ENCODE measurements at regions not wholly inside any gene's neighbourhood (a gene's known extent, or its start where the extent isn't known, plus 50 kb on each side); places are given as distances from the start of the nearest gene placed in this dataset.
A peak's percentile ranks its signal among the peaks of the same experiment; 100 is the strongest.

GRCh38 chr2:120468136-120468535 lies 122.2 kb downstream of the INHBB start:
- H3K4me3 ChIP-seq (ENCODE audit: low read depth, low read length), result no peak overlapping the region
- no peak for TF ChIP-seq ZNF654 (tag by site-specific recombination; IDR thresholded peaks at IDR 0.05; ENCODE audit: low read depth)
- peak; percentile 39 for TF ChIP-seq ZFHX2 (tag by site-specific recombination; conservative IDR thresholded peaks at IDR 0.05)
- peak; percentile 31; the same call in 1 of the 2 replicates for TF ChIP-seq EGR2 (tag by site-specific recombination; IDR thresholded peaks at IDR 0.05; ENCODE audit: low read depth)
- H3K36me3 ChIP-seq (ENCODE audit: control insufficient read depth in 2 of 2, insufficient read depth in 1 of 2, low read length in 2 of 2), result no peaks in the 10 kb centered on the region
- H3K27ac ChIP-seq (ENCODE audit: extremely low read depth, low read depth, low read length), result no peak overlapping the region
- H3K9me3 ChIP-seq (ENCODE audit: control insufficient read depth, insufficient read depth, low read depth, low read length), result no peaks in the 10 kb centered on the region
- no peaks in the 10 kb centered on the region for H3K4me1 ChIP-seq (ENCODE audit: control insufficient read depth, insufficient read depth, low read length)
- ChIA-PET POLR2A (no interaction called here), CTCF (no interaction called here)

GRCh38 chr2:120469426-120469825 lies 123.5 kb downstream of the INHBB start:
- no peak overlapping the region for H3K4me3 ChIP-seq (ENCODE audit: low read depth, low read length)
- no peaks in the 10 kb centered on the region for H3K4me1 ChIP-seq (ENCODE audit: control insufficient read depth, insufficient read depth, low read length)
- no peaks in the 10 kb centered on the region for H3K9me3 ChIP-seq (ENCODE audit: control insufficient read depth, insufficient read depth, low read depth, low read length)
- POLR2A ChIA-PET, result no interaction called here
- TF ChIP-seq GFI1B (tag by site-specific recombination; IDR thresholded peaks at IDR 0.05) (no peak), ZBTB7A (tag by site-specific recombination; IDR thresholded peaks at IDR 0.05; ENCODE audit: low read depth) (no peak), ZFP41 (tag by site-specific recombination; IDR thresholded peaks at IDR 0.05; ENCODE audit: borderline replicate concordance) (no peak), ZNF132 (tag by site-specific recombination; IDR thresholded peaks at IDR 0.05; ENCODE audit: borderline replicate concordance) (no peak), ZNF707 (tag by site-specific recombination; IDR thresholded peaks at IDR 0.05) (no peak), ZNF23 (tag by site-specific recombination; IDR thresholded peaks at IDR 0.05; ENCODE audit: borderline replicate concordance) (no peak), KLF8 (tag by site-specific recombination; IDR thresholded peaks at IDR 0.05) (no peak), MZF1 (tag by site-specific recombination; IDR thresholded peaks at IDR 0.05; ENCODE audit: borderline replicate concordance) (no peak), ZNF148 (tag by site-specific recombination; IDR thresholded peaks at IDR 0.05; ENCODE audit: borderline replicate concordance) (no peak), ZNF654 (tag by site-specific recombination; IDR thresholded peaks at IDR 0.05; ENCODE audit: low read depth) (no peak), ZNF248 (tag by site-specific recombination; IDR thresholded peaks at IDR 0.05) (no peak), ZNF768 (tag by site-specific recombination; IDR thresholded peaks at IDR 0.05) (no peak), SCRT2 (tag by site-specific recombination; IDR thresholded peaks at IDR 0.05) (no peak), ZFP3 (tag by site-specific recombination; IDR thresholded peaks at IDR 0.05; ENCODE audit: low read depth) (no peak), YY1 (tag by site-specific recombination; IDR thresholded peaks at IDR 0.05) (no peak), TSHZ1 (tag by site-specific recombination; IDR thresholded peaks at IDR 0.05; ENCODE audit: borderline replicate concordance) (no peak), ZNF2 (tag by site-specific recombination; IDR thresholded peaks at IDR 0.05) (no peak), ZNF10 (tag by site-specific recombination; IDR thresholded peaks at IDR 0.05) (no peak), ZIC2 (tag by site-specific recombination; IDR thresholded peaks at IDR 0.05) (no peak), ZNF645 (tag by site-specific recombination; IDR thresholded peaks at IDR 0.05) (no peak)
- CTCF ChIA-PET, result no interaction called here
- H3K27ac ChIP-seq (ENCODE audit: extremely low read depth, low read depth, low read length), result no peak overlapping the region
- H3K36me3 ChIP-seq (ENCODE audit: control insufficient read depth in 2 of 2, insufficient read depth in 1 of 2, low read length in 2 of 2), result no peaks in the 10 kb centered on the region
